LNCAP (cell line): ENCODE measurements at regions not wholly inside any gene's neighbourhood (a gene's known extent, or its start where the extent isn't known, plus 50 kb on each side); places are given as distances from the start of the nearest gene placed in this dataset.

Experiments used
- TF ChIP-seq, protein P1 (sequence below): fragments of 450-650 bp; IDR thresholded peaks from 2 replicates; pipeline ENCODE4 v1.5.1; 2017; ENCODE audit warnings: mild to moderate bottlenecking

DNA sequence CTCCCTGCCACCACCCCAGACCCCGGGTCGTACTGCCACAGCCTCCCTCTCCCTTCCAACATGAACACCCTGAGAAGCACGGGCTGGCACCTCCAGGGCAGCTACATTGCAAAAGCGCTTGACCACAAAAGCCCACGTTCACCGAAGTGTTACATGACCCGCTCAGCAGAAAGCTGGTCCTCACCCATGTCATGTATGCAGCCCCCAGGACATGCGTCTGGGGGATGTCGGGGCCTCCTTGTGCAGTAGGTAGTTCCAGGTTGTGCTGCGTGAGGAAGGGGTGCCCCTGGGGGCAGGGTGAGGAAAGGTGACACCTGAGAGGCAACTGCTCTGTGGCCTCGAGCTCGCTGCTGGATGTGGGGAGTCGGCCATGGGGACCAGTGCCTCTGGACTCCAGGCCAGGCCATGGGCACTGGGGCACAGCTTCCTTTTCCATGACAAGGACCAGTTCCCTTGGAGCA is 102.0 kb upstream of the C1orf174 start:
- TF ChIP-seq, protein P1, sequence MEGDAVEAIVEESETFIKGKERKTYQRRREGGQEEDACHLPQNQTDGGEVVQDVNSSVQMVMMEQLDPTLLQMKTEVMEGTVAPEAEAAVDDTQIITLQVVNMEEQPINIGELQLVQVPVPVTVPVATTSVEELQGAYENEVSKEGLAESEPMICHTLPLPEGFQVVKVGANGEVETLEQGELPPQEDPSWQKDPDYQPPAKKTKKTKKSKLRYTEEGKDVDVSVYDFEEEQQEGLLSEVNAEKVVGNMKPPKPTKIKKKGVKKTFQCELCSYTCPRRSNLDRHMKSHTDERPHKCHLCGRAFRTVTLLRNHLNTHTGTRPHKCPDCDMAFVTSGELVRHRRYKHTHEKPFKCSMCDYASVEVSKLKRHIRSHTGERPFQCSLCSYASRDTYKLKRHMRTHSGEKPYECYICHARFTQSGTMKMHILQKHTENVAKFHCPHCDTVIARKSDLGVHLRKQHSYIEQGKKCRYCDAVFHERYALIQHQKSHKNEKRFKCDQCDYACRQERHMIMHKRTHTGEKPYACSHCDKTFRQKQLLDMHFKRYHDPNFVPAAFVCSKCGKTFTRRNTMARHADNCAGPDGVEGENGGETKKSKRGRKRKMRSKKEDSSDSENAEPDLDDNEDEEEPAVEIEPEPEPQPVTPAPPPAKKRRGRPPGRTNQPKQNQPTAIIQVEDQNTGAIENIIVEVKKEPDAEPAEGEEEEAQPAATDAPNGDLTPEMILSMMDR = no peak

GRCh38 chr1:4002741-4003140 is 102.7 kb upstream of the C1orf174 start:
- TF ChIP-seq, protein P1 = no peak

GRCh38 chr1:4003846-4004505 is 103.9 kb upstream of the C1orf174 start:
- TF ChIP-seq, protein P1 = no peak

GRCh38 chr1:4004635-4005430 is 104.8 kb upstream of the C1orf174 start:
- TF ChIP-seq, protein P1 = no peak

DNA sequence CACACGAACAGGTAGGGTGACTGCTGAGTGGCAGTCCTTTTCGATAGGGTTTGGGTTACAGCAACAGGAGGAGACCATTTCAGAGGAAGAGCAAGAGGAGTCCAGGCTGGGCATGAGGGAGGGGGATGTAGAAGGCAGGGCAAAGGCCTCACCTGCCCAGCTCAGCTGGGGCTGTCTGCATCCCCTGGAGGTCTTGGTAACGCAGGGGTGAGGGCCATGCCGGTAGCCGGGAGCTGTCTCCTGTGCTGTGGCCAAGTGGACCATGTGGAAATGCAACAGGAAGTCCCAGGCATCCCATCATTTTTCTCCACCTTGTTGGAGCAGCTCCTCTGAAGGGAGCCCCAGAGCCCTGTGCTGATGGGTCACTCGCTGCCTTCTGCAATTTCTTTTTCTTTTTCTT is 105.4 kb upstream of the C1orf174 start:
- TF ChIP-seq, protein P1 = no peak

- TF ChIP-seq, protein P1 = no peak
These were observed 106.8 kb upstream of the C1orf174 start for GRCh38 chr1:4006676-4007374.

DNA sequence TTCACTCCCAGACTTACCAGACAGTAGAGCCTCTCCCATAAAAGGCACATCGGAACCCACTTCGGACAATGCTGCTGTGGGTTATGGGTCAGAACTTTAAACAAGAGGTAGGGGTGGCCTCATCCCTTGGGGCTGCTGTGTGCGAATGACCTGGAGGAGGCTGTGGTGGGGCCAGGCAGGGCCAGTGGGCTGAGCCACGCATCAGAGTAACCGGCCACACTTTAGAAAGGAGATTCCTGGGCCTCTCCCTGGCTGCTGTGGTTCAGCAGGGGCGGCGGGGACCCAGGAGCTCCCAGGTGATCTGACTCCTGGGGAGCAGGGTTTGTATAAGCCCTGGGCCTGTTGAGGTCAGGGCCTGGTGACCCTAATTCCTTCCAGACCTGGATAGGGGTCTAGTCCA is 110.2 kb upstream of the C1orf174 start:
- TF ChIP-seq, protein P1 = no peak
